Stimulated activated CD4-positive, alpha-beta T cell treated with anti-CD3 and anti-CD28 coated beads, Interleukin-4, amount 100 ng/mL, for 24 hours (primary cell): ENCODE measurements at regions not wholly inside any gene's neighbourhood (a gene's known extent, or its start where the extent isn't known, plus 50 kb on each side); places are given as distances from the start of the nearest gene placed in this dataset.
"Not testable (repeated sequence)": the region's sequence is repeated elsewhere in the genome, so short reads cannot be mapped to it uniquely, and the experiment has no call there.

Experiments used
- DNase-seq: peaks from one replicate; pipeline ENCODE4 v3.0.0-alpha.2; 2020

GRCh38 chr3:153379516-153379915, 217.5 kb downstream of the RAP2B start:
- DNase-seq, result no peak

- DNase-seq, result no peak
Measured at GRCh38 chr3:153385343-153385742, 223.3 kb downstream of the RAP2B start.

DNA sequence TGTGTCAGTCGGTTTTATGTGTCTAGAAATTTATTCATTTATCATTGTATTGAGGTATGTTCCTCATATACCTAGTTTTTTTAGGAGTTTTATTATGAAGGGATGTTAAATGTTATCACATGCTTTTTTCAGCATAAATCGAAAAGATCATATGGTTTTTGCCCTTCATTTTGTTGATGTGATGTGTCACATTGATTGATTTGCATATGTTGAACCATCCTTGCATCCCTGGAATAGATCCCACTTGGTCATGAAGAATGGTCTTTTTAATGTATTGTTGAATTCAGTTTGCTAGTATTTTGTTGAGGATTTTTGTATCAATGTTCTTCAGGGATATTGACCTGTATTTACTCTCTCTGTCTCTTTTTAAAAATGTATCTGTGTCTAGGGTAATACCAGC, 230.3 kb downstream of the RAP2B start:
- no peak for DNase-seq

DNA sequence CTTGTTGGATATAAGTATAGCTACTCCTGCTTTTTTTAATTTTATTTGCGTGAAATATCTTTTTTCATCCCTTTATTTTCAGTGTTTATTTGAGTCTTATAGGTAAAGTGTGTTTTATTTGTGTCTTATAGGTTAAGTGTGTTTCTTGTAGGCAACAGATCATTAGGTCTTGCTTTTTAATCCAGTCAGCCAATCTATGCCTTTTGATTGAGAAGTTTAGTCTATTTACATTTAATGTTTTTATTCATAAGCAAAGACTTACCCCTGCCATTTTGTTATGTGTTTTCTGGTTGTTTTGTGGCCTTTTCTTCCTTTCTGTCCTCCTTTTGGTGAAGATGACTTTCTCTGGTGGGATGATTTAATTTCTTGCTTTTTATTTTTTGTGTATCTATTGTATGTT, 232.0 kb downstream of the RAP2B start:
- no peak for DNase-seq

DNA sequence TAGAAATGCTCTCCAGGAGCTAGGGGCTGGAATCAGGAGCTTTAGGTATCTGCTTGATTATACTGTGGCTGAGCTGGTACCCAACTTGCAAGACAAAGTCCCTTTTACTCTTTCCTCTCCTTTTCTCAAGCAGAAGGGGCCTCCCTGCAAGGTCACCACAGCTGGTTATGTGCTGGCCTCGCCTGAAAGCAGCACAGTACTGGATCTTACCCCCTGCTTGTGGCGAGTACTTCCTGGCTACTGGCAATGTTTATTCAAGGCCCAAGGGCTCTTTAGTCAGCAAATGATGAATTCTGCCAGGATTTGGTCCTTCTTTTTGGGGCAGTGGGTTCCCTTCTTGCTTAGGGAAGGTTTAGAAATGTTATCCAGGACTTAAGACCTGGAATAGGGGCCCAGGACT, 234.6 kb downstream of the RAP2B start:
- no peak for DNase-seq

DNA sequence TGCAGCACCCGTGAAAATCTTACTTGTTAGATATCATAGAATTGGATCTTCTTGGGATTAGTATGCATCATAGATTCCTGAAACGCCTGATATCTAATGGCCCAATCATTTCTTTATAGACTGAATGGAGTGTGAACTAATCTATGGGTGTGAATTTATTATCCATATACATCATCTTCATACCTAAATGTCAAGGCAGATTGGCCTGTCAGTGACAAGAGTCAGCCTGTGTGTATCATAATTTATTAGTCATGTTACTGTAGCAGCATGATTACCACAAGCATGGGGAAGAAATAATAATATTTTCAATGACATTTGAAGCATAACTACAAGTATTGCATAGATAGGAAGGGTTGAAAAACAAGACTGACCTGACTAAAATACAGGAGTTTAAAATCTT, 235.8 kb downstream of the RAP2B start:
- no peak for DNase-seq

DNA sequence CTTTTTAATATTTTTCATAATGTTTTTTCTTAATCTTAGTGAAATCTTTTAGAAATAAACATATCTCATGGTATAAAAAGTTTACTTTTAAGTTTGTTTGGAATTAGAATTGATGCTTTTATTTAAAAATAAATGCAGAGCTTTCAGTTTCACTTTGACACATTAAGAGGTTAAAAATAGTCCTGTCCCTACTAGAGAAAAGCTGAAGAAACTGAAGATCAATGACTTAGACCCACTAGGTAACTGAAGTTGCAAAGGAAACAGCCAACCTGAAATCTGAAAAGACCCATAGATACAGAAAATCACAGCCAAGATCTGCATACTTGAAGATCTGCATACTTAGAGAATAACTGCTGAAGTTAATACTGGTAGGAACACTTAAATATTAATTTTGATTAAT, 237.6 kb downstream of the RAP2B start:
- DNase-seq, result no peak

DNA sequence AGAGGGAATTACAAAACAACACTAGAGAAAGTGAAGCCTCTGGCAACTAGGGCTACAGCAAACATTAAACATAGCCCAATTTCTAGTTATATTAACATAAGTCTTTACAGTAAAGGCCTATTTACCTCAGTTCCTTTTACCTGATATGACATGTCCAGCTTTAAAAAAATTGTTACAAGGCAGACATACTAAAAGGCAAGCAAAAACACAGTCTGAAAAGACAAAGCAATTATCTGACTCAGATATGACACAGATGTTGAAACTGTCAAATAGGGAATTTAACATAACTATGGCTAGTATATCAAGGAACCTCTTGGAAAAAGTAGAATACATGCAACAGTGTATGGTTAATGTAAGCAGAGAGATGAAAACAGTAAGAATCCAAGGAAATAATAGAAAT, 238.6 kb downstream of the RAP2B start:
- no peak for DNase-seq

- no peak for DNase-seq
Measured at GRCh38 chr3:153404157-153404556, 242.1 kb downstream of the RAP2B start.

GRCh38 chr3:153405320-153405719, 243.3 kb downstream of the RAP2B start:
- not testable (repeated sequence) for DNase-seq

GRCh38 chr3:153410517-153410916, 248.5 kb downstream of the RAP2B start:
- no peak for DNase-seq

DNA sequence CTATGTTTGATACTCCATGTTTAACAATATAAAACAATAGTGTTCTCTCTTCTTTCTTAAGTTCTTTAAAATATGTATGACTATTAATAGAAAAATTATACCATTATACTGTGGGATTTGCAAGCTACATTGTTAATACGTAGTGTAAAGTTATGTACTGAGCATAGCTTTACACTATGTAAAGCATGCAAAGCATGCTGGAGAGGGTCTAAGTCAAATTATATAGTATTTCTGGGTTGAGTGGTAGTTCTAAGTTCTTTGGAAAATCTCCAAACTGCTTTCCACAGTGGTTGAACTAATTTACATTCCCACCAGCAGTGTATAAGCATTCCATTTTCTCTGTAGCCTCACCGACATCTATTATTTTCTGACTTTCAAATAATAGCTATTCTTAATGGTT, 253.0 kb downstream of the RAP2B start:
- no peak for DNase-seq

DNA sequence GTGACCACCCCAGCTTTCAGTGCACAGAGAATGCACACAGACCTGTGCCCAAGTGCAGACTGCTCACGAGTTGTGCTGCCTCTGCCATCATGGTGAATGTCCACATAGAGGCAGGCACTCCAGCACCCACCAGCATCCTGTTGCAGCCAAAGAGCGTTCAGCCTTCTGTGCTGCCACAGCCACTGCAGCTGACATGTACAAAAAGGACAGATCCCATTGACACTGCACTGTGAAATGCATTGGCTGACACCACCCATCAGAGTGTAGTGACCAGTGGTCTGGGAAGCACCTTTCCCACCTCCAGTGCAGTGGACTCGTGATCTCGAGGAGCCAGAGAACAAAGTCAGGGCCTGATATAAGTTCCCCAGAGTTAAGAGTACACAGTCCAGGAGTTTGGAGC, 260.3 kb downstream of the RAP2B start:
- no peak for DNase-seq

GRCh38 chr3:153423820-153424219, 261.8 kb downstream of the RAP2B start:
- DNase-seq, result not testable (repeated sequence)

GRCh38 chr3:153426344-153426743, 264.3 kb downstream of the RAP2B start:
- DNase-seq, result no peak

DNA sequence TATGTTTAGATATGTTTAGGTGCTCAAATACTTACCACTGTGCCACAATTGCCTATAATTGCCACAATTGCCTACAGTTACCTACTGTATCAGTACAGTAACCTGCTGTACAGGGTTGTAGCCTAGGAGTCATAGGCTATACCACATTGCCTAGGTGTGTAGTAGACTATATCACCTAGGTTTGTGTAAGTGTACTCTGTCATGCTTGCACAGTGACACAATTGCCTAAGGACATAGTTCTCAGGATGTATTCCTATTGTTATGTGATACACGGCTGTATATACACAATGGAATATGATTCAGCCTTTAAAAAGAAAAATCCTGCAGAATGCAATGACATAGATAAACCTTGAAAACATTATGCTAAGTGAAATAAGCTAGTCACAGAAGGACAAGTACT, 264.8 kb downstream of the RAP2B start:
- no peak for DNase-seq

GRCh38 chr3:153429821-153430220, 267.8 kb downstream of the RAP2B start:
- no peak for DNase-seq

DNA sequence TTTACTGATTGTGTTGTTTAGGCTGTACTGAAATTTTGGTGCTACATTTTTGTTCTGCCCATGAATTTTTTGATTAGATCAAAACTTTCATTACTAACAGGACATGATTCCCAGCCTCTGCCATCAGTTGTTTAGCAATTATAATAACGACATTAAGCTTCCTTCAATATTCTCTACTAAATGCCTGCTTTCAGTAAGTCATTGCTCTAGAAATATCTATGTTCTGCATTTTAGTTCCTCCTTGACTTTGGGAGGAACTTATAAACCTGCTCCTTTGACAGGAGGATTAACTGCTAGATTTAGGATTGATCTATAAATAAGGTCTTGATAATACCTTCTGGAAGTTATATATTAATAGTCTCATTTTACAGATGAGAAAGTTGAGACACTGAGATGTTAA, 269.1 kb downstream of the RAP2B start:
- DNase-seq, result no peak

DNA sequence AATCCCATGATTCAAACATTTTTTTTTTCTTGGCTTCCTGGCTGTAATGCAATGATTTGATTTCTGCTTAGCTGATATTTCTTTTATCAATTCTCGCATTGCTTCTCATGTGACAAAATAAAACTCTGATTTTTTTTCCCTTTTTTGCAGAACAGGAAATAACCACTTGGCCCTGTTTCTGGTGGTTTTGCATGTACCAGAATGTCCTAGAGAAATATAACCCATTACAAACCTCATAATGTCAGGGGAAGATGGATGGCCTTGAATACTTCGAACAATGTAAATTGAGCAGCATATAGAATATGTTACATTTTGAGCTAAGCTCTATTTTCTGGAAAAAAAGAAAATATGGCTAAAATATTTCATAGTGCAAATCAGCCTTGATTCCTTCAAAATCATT, 275.6 kb downstream of the RAP2B start:
- DNase-seq, result no peak

GRCh38 chr3:153438271-153438670, 276.2 kb downstream of the RAP2B start:
- no peak for DNase-seq

- no peak for DNase-seq
Measured at GRCh38 chr3:153439780-153440179, 277.8 kb downstream of the RAP2B start.

GRCh38 chr3:153440311-153440710, 278.3 kb downstream of the RAP2B start:
- no peak for DNase-seq

- no peak for DNase-seq
Measured at GRCh38 chr3:153442386-153442785, 280.4 kb downstream of the RAP2B start.

GRCh38 chr3:153442799-153443487, 280.9 kb downstream of the RAP2B start:
- DNase-seq, result no peak

DNA sequence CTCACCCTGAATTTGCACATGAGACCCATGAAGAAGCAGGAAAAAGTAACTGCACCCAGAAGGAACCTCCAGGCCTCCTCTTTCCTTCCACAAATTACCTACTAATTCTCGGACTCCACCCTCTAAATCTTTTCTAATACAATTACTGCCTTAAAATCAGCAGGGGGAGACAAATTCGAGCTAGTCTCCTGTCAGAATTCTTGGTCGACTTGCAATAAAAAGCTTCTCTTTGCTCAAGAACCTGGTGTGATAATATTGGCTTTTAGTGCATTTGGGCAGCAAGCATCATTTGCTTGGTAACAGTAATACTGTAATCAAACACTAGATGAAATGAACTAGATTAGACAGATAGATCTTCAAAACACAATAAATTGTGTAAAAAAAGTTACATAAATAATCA, 281.9 kb downstream of the RAP2B start:
- DNase-seq, result no peak

DNA sequence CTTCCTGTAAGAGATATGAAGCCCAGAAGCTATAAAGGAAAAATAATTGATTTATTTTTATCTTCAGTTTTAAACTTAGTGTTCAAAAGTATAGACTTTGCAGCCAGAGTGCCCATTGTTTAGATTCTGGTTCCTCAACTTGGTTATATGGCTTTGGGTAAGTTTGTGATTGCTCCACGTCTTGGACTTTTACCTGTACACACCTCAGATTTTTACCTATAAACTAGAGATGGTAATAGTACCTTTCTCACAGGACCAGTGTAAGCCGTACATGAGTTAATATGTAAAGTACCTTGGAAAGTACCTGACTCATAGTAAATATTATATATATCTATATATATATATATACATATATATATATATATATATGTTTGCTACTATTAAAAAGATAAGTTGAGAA, 283.8 kb downstream of the RAP2B start:
- DNase-seq, result no peak
